ENCODE measurements at regions not wholly inside any gene's neighbourhood (a gene's known extent, or its start where the extent isn't known, plus 50 kb on each side); places are given as distances from the start of the nearest gene placed in this dataset.

DNA sequence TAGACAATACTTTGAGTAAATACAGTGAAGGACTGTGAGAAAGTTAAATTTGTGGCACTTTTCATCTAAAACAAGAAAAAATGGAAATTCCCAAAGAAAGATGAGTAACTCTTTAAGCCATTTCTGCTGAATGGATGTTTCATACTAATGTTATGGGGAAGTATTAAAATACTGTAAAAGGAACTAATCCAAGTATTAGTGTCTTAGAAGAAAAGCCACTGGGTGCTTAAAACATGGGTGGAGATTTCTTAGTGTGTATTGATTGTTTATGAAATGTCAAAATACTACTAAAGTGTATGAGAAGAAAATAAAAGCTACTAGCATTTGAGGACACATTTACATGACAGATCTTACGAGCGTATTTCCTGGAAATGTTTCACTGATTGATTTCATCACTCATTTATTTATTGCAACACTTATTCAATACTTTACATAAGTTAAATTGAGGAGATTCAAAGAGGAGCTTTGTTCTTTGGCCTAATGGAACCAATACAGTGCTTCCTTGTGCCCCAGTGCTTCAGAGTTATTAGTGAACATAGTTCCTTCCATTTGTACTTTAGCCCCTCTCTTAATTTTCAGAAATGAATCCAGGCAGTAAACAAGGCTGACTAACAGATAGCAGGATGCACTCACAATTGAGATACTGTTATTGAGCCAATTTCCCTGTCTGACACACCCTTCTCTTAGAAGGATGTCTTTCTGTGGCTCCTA lies 155.5 kb upstream of the AHR start:
- WGBS (ENCODE audit: missing lambda C conversion rate): 88% methylated on average over 2 of the region's 2 CpGs
- FAIRE-seq: no peak
- POLR2A ChIA-PET: interaction anchor here (0.7 kb wide), 1 partner anchor 157 kb away, joined by 5 read pairs; no protein-coding TSS in a partner anchor
- Histone ChIP-seq H3K4me1 (peaks cover 42% of the 10 kb centered on the region), H3K27ac (peak overlapping the region; percentile 36 to 46), H3K4me3 (no peak overlapping the region), H3K9me3 (no peaks in the 10 kb centered on the region), H3K4me2 (peak overlapping the region; percentile 62)
- no peak for ATAC-seq
- no peak for DNase-seq (ENCODE audit: low read depth in 1 of 2, low spot score in 1 of 2)
- TF ChIP-seq CEBPB (IDR thresholded peaks at IDR 0.05): peak; percentile 19 to 47; a peak in 2 of 4 replicates
- no peak for TF ChIP-seq POLR2A (IDR thresholded peaks at IDR 0.05; ENCODE audit: low read length)
- no peak for TF ChIP-seq SMC3 (IDR thresholded peaks at IDR 0.05)
- no peak for TF ChIP-seq FOSL2 (IDR thresholded peaks at IDR 0.05)
- TF ChIP-seq FOSL2 (CRISPR knock-in tag; IDR thresholded peaks at IDR 0.05): peak; percentile 18; the same call in 1 of the 2 replicates
- no peak for TF ChIP-seq HEYL (CRISPR knock-in tag; IDR thresholded peaks at IDR 0.05)
- TF ChIP-seq, protein P1, sequence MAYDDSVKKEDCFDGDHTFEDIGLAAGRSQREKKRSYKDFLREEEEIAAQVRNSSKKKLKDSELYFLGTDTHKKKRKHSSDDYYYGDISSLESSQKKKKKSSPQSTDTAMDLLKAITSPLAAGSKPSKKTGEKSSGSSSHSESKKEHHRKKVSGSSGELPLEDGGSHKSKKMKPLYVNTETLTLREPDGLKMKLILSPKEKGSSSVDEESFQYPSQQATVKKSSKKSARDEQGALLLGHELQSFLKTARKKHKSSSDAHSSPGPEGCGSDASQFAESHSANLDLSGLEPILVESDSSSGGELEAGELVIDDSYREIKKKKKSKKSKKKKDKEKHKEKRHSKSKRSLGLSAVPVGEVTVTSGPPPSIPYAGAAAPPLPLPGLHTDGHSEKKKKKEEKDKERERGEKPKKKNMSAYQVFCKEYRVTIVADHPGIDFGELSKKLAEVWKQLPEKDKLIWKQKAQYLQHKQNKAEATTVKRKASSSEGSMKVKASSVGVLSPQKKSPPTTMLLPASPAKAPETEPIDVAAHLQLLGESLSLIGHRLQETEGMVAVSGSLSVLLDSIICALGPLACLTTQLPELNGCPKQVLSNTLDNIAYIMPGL (CRISPR knock-in tag; IDR thresholded peaks at IDR 0.05; ENCODE audit: borderline replicate concordance): no peak
- TF ChIP-seq NFE2L2 (conservative IDR thresholded peaks at IDR 0.05; ENCODE audit: low read length): no peak
- no peak for TF ChIP-seq NPAS2 (CRISPR knock-in tag; IDR thresholded peaks at IDR 0.05; ENCODE audit: borderline replicate concordance)
- CTCF ChIA-PET: interaction anchor here (0.7 to 1.6 kb wide), 2 partner anchors 9 to 504 kb away, joined by 3 read pairs; no protein-coding TSS in a partner anchor

DNA sequence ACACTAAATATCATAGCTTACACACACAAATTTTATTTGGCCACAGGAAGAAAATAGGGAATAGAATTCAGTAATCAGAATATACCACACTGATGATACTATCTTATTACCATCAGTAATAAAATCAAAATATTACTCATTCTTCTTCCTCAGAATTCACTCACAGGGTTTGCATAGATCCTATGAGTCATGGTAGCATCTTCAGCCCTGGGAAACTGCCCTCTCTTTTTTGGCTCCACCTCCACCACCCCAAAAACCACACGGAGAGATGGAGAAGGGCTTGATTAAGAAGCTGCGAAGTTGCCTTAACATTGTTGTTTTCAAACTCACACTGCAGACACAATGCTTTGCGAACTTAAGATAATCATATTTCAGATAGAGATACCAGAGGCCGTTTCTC lies 154.1 kb upstream of the AHR start:
- TF ChIP-seq MAZ (IDR thresholded peaks at IDR 0.05; ENCODE audit: borderline replicate concordance, low read depth, low read length) (no peak), HDAC2 (IDR thresholded peaks at IDR 0.05) (no peak), TP53 (CRISPR knock-in tag; IDR thresholded peaks at IDR 0.05) (no peak), NPAS2 (CRISPR knock-in tag; IDR thresholded peaks at IDR 0.05; ENCODE audit: borderline replicate concordance) (no peak), HEYL (CRISPR knock-in tag; IDR thresholded peaks at IDR 0.05) (no peak), GATA3 (IDR thresholded peaks at IDR 0.05; ENCODE audit: borderline replicate concordance) (no peak), KDM1A (IDR thresholded peaks at IDR 0.05; ENCODE audit: low read depth) (no peak), HOXB13 (CRISPR knock-in tag; IDR thresholded peaks at IDR 0.05; ENCODE audit: low read depth) (no peak), HOXB5 (CRISPR knock-in tag; IDR thresholded peaks at IDR 0.05) (no peak), CHD2 (IDR thresholded peaks at IDR 0.05; ENCODE audit: low read length, partially characterized antibody) (no peak), JUNB (IDR thresholded peaks at IDR 0.05) (peak; percentile 25; the same call in 1 of the 2 replicates), FOSL2 (IDR thresholded peaks at IDR 0.05) (peak; percentile 50; the same call in 1 of the 2 replicates), FOSL2 (CRISPR knock-in tag; IDR thresholded peaks at IDR 0.05) (peak; percentile 83), RAD21 (conservative IDR thresholded peaks at IDR 0.05 in 1 of 2, IDR thresholded peaks at IDR 0.05 in 1 of 2) (no peak)
- TF ChIP-seq, protein P2, sequence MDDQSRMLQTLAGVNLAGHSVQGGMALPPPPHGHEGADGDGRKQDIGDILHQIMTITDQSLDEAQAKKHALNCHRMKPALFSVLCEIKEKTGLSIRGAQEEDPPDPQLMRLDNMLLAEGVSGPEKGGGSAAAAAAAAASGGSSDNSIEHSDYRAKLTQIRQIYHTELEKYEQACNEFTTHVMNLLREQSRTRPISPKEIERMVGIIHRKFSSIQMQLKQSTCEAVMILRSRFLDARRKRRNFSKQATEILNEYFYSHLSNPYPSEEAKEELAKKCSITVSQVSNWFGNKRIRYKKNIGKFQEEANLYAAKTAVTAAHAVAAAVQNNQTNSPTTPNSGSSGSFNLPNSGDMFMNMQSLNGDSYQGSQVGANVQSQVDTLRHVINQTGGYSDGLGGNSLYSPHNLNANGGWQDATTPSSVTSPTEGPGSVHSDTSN (IDR thresholded peaks at IDR 0.05): no peak
- TF ChIP-seq, protein P3, sequence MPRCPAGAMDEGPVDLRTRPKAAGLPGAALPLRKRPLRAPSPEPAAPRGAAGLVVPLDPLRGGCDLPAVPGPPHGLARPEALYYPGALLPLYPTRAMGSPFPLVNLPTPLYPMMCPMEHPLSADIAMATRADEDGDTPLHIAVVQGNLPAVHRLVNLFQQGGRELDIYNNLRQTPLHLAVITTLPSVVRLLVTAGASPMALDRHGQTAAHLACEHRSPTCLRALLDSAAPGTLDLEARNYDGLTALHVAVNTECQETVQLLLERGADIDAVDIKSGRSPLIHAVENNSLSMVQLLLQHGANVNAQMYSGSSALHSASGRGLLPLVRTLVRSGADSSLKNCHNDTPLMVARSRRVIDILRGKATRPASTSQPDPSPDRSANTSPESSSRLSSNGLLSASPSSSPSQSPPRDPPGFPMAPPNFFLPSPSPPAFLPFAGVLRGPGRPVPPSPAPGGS (IDR thresholded peaks at IDR 0.05): no peak
- TF ChIP-seq, protein P4, sequence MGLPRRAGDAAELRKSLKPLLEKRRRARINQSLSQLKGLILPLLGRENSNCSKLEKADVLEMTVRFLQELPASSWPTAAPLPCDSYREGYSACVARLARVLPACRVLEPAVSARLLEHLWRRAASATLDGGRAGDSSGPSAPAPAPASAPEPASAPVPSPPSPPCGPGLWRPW (IDR thresholded peaks at IDR 0.05): no peak
- TF ChIP-seq, protein P5, sequence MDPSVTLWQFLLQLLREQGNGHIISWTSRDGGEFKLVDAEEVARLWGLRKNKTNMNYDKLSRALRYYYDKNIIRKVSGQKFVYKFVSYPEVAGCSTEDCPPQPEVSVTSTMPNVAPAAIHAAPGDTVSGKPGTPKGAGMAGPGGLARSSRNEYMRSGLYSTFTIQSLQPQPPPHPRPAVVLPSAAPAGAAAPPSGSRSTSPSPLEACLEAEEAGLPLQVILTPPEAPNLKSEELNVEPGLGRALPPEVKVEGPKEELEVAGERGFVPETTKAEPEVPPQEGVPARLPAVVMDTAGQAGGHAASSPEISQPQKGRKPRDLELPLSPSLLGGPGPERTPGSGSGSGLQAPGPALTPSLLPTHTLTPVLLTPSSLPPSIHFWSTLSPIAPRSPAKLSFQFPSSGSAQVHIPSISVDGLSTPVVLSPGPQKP (IDR thresholded peaks at IDR 0.05; ENCODE audit: low read depth, low read length): no peak
- ChIA-PET POLR2A (no interaction called here), CTCF (interaction anchor here (1.6 kb wide), 1 partner anchor 503 kb away, joined by 3 read pairs; no protein-coding TSS in a partner anchor)
- H3K4me2 ChIP-seq: peak overlapping the region; percentile 62
- no peak overlapping the region for H3K4me3 ChIP-seq
- DNase-seq (ENCODE audit: low read depth in 1 of 2, low spot score in 1 of 2) (peak; percentile 24 to 40), ATAC-seq (peak; percentile 73 to 77; a peak in 5 of 6 replicates), FAIRE-seq (peak; percentile 39)
- 50% methylated on average over 4 of the region's 4 CpGs for WGBS (ENCODE audit: missing lambda C conversion rate)
- peak overlapping the region in 1 of 2 experiments; percentile 24; a peak in 1 of 6 replicates for H3K27ac ChIP-seq
- H3K4me1 ChIP-seq: peaks cover 40% of the 10 kb centered on the region
- H3K9me3 ChIP-seq: no peaks in the 10 kb centered on the region
